GM12878 (cell line): ENCODE measurements at regions not wholly inside any gene's neighbourhood (a gene's known extent, or its start where the extent isn't known, plus 50 kb on each side); places are given as distances from the start of the nearest gene placed in this dataset.

Source experiments
- ATAC-seq: fragments of 200-7000 bp; cut with Tn5 transposase; 3 replicates; pipeline ENCODE4 v1.9.1; 2020; ENCODE audit warnings: mild to moderate bottlenecking, moderate library complexity
- BruUV-seq: library from RNA; stranded (reverse); fragments of 400-500 nt; replicated peaks from 2 replicates; lab custom pipeline; 2021; lab: Mats Ljungman, UMichigan
- CTCF ChIA-PET: fragments of 300-600 bp; sonication (Branson Sonifier 250); formaldehyde crosslinking; extraction: SDS; loops from one replicate; lab custom pipeline; 2021; ENCODE audit warnings: inconsistent platforms; lab: Yijun Ruan, JAX
- POLR2A ChIA-PET: fragments of 350-600 bp; formaldehyde crosslinking; extraction: SDS; loops from one replicate; lab custom pipeline; 2021; ENCODE audit warnings: inconsistent platforms; lab: Charles Lee
- RAD21 ChIA-PET: fragments of 300-600 bp; sonication (Branson Sonifier 250); formaldehyde crosslinking; loops from one replicate; lab custom pipeline; 2023; ENCODE audit warnings: antibody characterized with exemption; ENCODE audit not compliant: unreplicated experiment; lab: Charles Lee
- SMC1A ChIA-PET: fragments of 300-600 bp; sonication (Branson Sonifier 250); formaldehyde crosslinking; loops from one replicate; lab custom pipeline; 2023; ENCODE audit not compliant: unreplicated experiment, uncharacterized antibody; lab: Charles Lee
- DNase-seq: peaks from one replicate; pipeline ENCODE4 v3.0.0-alpha.2; 2011; ENCODE audit warnings: low read depth, low spot score
- FAIRE-seq: peaks from 3 replicates; lab custom pipeline; 2011; peaks lifted over from hg19 to GRCh38; lab: Jason Lieb, UNC
- H2AFZ ChIP-seq: 2 replicates; pipeline ENCODE4 v1.6.0; 2011; ENCODE audit warnings: low read depth, low read length, control low read depth; ENCODE audit not compliant: control insufficient read depth
- H3K27ac ChIP-seq: 2 replicates; pipeline ENCODE4 v1.5.1; 2011; ENCODE audit warnings: control low read depth; ENCODE audit not compliant: control insufficient read depth, insufficient read depth
- H3K27me3 ChIP-seq, 2 experiments: replicated peaks in 1 of 2; 2 replicates each; pipeline versions ENCODE4 v1.6.0 to v1.6.1; 2011; ENCODE audit warnings: low read length in 1 of 2; ENCODE audit not compliant: control insufficient read depth in 2 of 2, insufficient read depth in 2 of 2
- H3K36me3 ChIP-seq, 2 experiments: 2 replicates each; pipeline ENCODE4 v1.5.1; 2011; ENCODE audit warnings: low read length in 1 of 2; ENCODE audit not compliant: control insufficient read depth in 2 of 2, insufficient read depth in 2 of 2
- H3K4me1 ChIP-seq: 2 replicates; pipeline ENCODE4 v1.6.1; 2011; ENCODE audit warnings: mild to moderate bottlenecking, low read length, moderate library complexity, mixed read lengths; ENCODE audit not compliant: control insufficient read depth, insufficient read depth
- H3K4me2 ChIP-seq: 2 replicates; pipeline ENCODE4 v1.6.0; 2011; ENCODE audit warnings: control low read depth; ENCODE audit not compliant: control insufficient read depth, insufficient read depth
- H3K4me3 ChIP-seq: fragments of 200-600 bp; sonication (generic); 2 replicates; pipeline ENCODE4 v1.5.1; 2016
- H3K79me2 ChIP-seq: 2 replicates; pipeline ENCODE4 v1.6.0; 2011; ENCODE audit warnings: low read length; ENCODE audit not compliant: control insufficient read depth, insufficient read depth
- H3K9ac ChIP-seq: 2 replicates; pipeline ENCODE4 v1.8.0; 2011; ENCODE audit warnings: low read length, control low read depth, mixed read lengths; ENCODE audit not compliant: control insufficient read depth, insufficient read depth
- H3K9me3 ChIP-seq: replicated peaks from 3 replicates; pipeline ENCODE4 v1.5.1; 2011; ENCODE audit warnings: mild to moderate bottlenecking, low read length; ENCODE audit not compliant: control insufficient read depth, insufficient read depth
- H4K20me1 ChIP-seq: 2 replicates; pipeline ENCODE4 v1.6.0; 2011; ENCODE audit not compliant: control insufficient read depth, insufficient read depth
- CEBPB ChIP-seq, 2 experiments: fragments of 150-350 bp in 1 of 2; IDR thresholded peaks; 2 replicates each; pipeline ENCODE4 v1.6.1; 2012 to 2014; ENCODE audit warnings: low read depth in 2 of 2, low read length in 2 of 2, borderline replicate concordance in 1 of 2, inconsistent platforms in 1 of 2
- CREB1 ChIP-seq: IDR thresholded peaks from 2 replicates; pipeline ENCODE4 v1.6.1; 2012; ENCODE audit warnings: low read depth, mild to moderate bottlenecking, inconsistent platforms
- CREM ChIP-seq: IDR thresholded peaks from 2 replicates; pipeline ENCODE4 v1.6.1; 2014; ENCODE audit warnings: antibody characterized with exemption, low read depth
- DPF2 ChIP-seq: fragments of 450-650 bp; IDR thresholded peaks from 2 replicates; pipeline ENCODE4 v1.6.1; 2017; ENCODE audit warnings: mild to moderate bottlenecking
- EGR1 ChIP-seq, 2 experiments: IDR thresholded peaks; 1 replicate in 1 of 2; 2 replicates in 1 of 2; pipeline ENCODE4 v1.6.1; 2011 to 2012; ENCODE audit warnings: low read depth in 2 of 2, low read length in 2 of 2, borderline replicate concordance in 1 of 2, mild to moderate bottlenecking in 1 of 2, moderate library complexity in 1 of 2
- FOXK2 ChIP-seq: fragments of 450-650 bp; IDR thresholded peaks from 2 replicates; pipeline ENCODE4 v1.6.1; 2017; ENCODE audit warnings: mild to moderate bottlenecking, moderate library complexity
- HDGF ChIP-seq: fragments of 450-650 bp; IDR thresholded peaks from 2 replicates; pipeline ENCODE4 v1.6.1; 2016; ENCODE audit warnings: antibody characterized with exemption
- IKZF1 ChIP-seq: fragments of 450-650 bp; conservative IDR thresholded peaks from 2 replicates; pipeline ENCODE4 v1.6.1; 2017; ENCODE audit warnings: antibody characterized with exemption, mild to moderate bottlenecking
- JUNB ChIP-seq: IDR thresholded peaks from 2 replicates; pipeline ENCODE4 v1.6.1; 2016; ENCODE audit warnings: antibody characterized with exemption, mild to moderate bottlenecking
- MTA3 ChIP-seq: IDR thresholded peaks from 2 replicates; pipeline ENCODE4 v1.6.1; 2012; ENCODE audit warnings: low read length, inconsistent platforms, borderline replicate concordance
- RB1 ChIP-seq: fragments of 450-650 bp; formaldehyde crosslinking; IDR thresholded peaks from 2 replicates; pipeline ENCODE4 v1.6.1; 2017; ENCODE audit warnings: mild to moderate bottlenecking, borderline replicate concordance
- RCOR1 ChIP-seq: conservative IDR thresholded peaks from 2 replicates; pipeline ENCODE4 v1.6.1; 2012; ENCODE audit warnings: low read depth, low read length, improper control_type of control experiment
- RFX5 ChIP-seq: IDR thresholded peaks from 2 replicates; pipeline ENCODE4 v1.6.1; 2011; ENCODE audit warnings: low read depth, low read length, improper control_type of control experiment
- SPI1 ChIP-seq: IDR thresholded peaks from 2 replicates; pipeline ENCODE4 v1.6.1; 2011; ENCODE audit warnings: low read depth, mild to moderate bottlenecking, low read length, moderate library complexity, borderline replicate concordance; ENCODE audit not compliant: insufficient read depth
- SRF ChIP-seq, 2 experiments: IDR thresholded peaks; 2 replicates each; pipeline ENCODE4 v1.6.1; 2011; ENCODE audit warnings: low read depth in 2 of 2, low read length in 2 of 2, mild to moderate bottlenecking in 1 of 2, moderate library complexity in 1 of 2
- TBL1XR1 ChIP-seq: IDR thresholded peaks from 2 replicates; pipeline ENCODE4 v1.6.1; 2012; ENCODE audit warnings: low read depth, low read length, improper control_type of control experiment
- YBX1 ChIP-seq: fragments of 450-650 bp; IDR thresholded peaks from 2 replicates; pipeline ENCODE4 v1.6.1; 2016; ENCODE audit warnings: antibody characterized with exemption
- WGBS: methylation state at CpG from one replicate; pipeline ENCODE4 v1.1.6; 2016; ENCODE audit warnings: low lambda C conversion rate; ENCODE audit not compliant: insufficient replicate concordance, insufficient coverage; ENCODE audit errors: missing lambda C conversion rate; 5-methylcytosine and 5-hydroxymethylcytosine counted together
- in situ Hi-C: fragments of 300-500 bp; cut with MboI; formaldehyde crosslinking; loops from 9 replicates; pipeline ENCODE4 v1.14.3; 2018; ENCODE audit warnings: mixed read lengths
- intact Hi-C: fragments of 100-400 bp; cut with micrococcal nuclease; formaldehyde crosslinking; loops from one replicate; pipeline ENCODE4 v1.14.2; 2022; ENCODE audit not compliant: unreplicated experiment
- TF ChIP-seq, protein P1 (sequence below): IDR thresholded peaks from 2 replicates; pipeline ENCODE4 v1.6.1; 2011; ENCODE audit warnings: borderline replicate concordance, low read depth, mild to moderate bottlenecking, moderate library complexity, mixed read lengths, low read length; ENCODE audit not compliant: insufficient read depth; ENCODE audit errors: extremely low read length

DNA sequence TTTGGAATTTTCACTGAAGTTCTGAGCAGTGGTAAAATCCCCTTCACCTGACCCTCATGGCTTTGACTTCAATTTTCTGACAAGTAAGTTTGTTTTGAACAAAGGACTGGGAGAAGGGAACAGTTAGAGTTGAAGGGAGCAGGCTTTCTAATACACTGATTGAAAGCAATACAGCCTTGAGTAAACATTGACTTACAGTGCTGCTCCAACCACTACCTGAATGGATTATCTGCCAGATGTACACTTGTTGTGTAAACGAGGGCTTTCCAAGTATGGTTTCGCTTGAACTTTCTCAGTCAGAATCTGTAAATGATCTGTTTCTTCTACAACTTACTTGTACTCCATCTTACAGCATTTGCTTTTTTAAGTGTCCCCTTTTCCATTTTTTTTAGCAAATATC, 1414.9 kb upstream of the NUDT12 start (continued):
- no peak for TF ChIP-seq CREB1
- no peak for TF ChIP-seq FOXK2

DNA sequence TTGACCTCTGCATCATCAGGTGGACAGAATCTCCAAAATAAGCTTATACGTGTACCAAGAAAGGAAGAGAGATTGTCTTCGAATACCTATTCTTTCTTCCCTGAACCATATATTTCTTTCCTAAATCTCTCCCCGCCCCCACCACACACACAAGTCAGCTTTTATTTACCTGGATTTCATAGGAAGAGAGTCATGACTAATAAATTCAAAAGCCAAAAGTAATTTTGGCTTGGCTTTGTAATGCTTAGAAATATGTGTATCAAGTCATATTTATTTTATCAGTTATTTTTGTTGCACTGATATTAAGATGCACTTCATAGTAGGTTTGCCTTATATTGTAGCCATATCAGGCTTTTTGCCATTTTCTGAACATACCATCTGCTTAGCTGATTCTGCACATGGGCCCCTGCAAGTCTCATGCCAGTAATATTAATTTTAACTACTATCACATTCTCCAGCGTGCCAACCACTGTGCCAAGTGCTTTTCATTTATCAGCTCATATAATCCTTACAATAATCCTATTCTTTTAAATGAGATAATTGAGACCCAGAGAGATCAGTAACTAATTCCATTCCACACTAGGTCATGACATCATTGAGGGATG, 1405.3 kb upstream of the NUDT12 start:
- in situ Hi-C loops, result no loop called here
- CTCF ChIA-PET, result no interaction called here
- no peaks in the 10 kb centered on the region for H4K20me1 ChIP-seq
- DNase-seq (no peak), ATAC-seq (no peak), FAIRE-seq (no peak)
- RAD21 ChIA-PET, result no interaction called here
- TF ChIP-seq IKZF1, result no peak
- no peak overlapping the region for H3K27ac ChIP-seq
- no peaks in the 10 kb centered on the region for H3K27me3 ChIP-seq
- no peaks in the 10 kb centered on the region for H3K9me3 ChIP-seq
- POLR2A ChIA-PET, result no interaction called here
- no peak overlapping the region for H3K4me3 ChIP-seq
- 21% methylated on average over 4 of the region's 4 CpGs for WGBS
- no peaks in the 10 kb centered on the region for H3K4me1 ChIP-seq
- intact Hi-C loops, result no loop called here
- H3K36me3 ChIP-seq, result no peaks in the 10 kb centered on the region
- no peak overlapping the region for H2AFZ ChIP-seq
- no peak overlapping the region for H3K4me2 ChIP-seq
- SMC1A ChIA-PET, result no interaction called here
- no TSS peak for BruUV-seq
- no peak overlapping the region for H3K9ac ChIP-seq
- no peaks in the 10 kb centered on the region for H3K79me2 ChIP-seq

DNA sequence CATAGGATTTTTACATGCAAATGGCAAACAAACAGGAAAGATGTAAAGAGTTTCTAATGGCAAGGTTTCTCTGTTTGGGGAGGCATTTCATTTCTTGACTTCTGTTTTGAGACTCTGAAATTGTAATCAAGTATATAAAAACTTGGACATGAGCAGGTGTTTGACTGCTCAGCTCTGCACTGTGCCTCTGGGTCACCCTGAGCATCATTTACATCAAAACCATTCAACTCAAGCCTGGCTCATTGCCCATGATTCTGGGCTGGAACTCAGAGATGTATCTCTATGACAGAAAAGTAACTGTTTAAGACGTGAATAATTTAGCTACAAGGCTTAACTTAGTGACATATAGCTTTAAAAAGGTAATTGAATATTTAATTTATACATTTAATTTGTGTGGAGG, 1402.4 kb upstream of the NUDT12 start:
- no peak for ATAC-seq
- WGBS, result 0% methylated on average over 1 of the region's 1 CpG
- SMC1A ChIA-PET, result interaction anchor here (0.7 kb wide), 1 partner anchor 28 kb away, joined by 3 read pairs; no protein-coding TSS in a partner anchor

More for the DNA sequence above, 1402.4 kb upstream of the NUDT12 start:
- Histone ChIP-seq H3K4me1 (no peaks in the 10 kb centered on the region), H3K79me2 (no peaks in the 10 kb centered on the region), H3K36me3 (no peaks in the 10 kb centered on the region), H4K20me1 (no peaks in the 10 kb centered on the region), H3K27ac (no peak overlapping the region), H3K9ac (no peak overlapping the region), H3K4me2 (no peak overlapping the region), H2AFZ (no peak overlapping the region), H3K9me3 (no peaks in the 10 kb centered on the region), H3K4me3 (no peak overlapping the region), H3K27me3 (no peaks in the 10 kb centered on the region)
- ChIA-PET CTCF (interaction anchor here (1.3 kb wide), 1 partner anchor 22 kb away, joined by 3 read pairs; no protein-coding TSS in a partner anchor), POLR2A (no interaction called here), RAD21 (no interaction called here)
- no peak for DNase-seq
- TF ChIP-seq RB1 (no peak), CREM (no peak), RFX5 (no peak), HDGF (no peak), SPI1 (no peak), TBL1XR1 (no peak), CEBPB (IDR thresholded peaks at IDR 0.05; ENCODE audit: borderline replicate concordance in 1 of 2, low read depth in 2 of 2, low read length in 2 of 2) (no peak), MTA3 (no peak), SRF (IDR thresholded peaks at IDR 0.05; ENCODE audit: low read depth in 2 of 2, low read length in 2 of 2) (no peak), DPF2 (no peak), EGR1 (IDR thresholded peaks at IDR 0.05; ENCODE audit: borderline replicate concordance in 1 of 2, low read depth in 2 of 2, low read length in 2 of 2) (no peak), RCOR1 (no peak), JUNB (no peak), YBX1 (no peak)
- TF ChIP-seq, protein P1, sequence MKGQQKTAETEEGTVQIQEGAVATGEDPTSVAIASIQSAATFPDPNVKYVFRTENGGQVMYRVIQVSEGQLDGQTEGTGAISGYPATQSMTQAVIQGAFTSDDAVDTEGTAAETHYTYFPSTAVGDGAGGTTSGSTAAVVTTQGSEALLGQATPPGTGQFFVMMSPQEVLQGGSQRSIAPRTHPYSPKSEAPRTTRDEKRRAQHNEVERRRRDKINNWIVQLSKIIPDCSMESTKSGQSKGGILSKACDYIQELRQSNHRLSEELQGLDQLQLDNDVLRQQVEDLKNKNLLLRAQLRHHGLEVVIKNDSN, result no peak
- no TSS peak for BruUV-seq
- intact Hi-C loops (no loop called here), in situ Hi-C loops (no loop called here)
- FAIRE-seq, result no peak
